AG10803 (cell line): ENCODE measurements at regions not wholly inside any gene's neighbourhood (a gene's known extent, or its start where the extent isn't known, plus 50 kb on each side); places are given as distances from the start of the nearest gene placed in this dataset.
"Not testable (repeated sequence)": the region's sequence is repeated elsewhere in the genome, so short reads cannot be mapped to it uniquely, and the experiment has no call there.

Experiments
- DNase-seq: peaks from one replicate; pipeline ENCODE4 v3.0.0; 2010; ENCODE audit warnings: low read depth
- H3K4me3 ChIP-seq: 2 replicates; pipeline ENCODE4 v1.5.1; 2011; ENCODE audit warnings: mild to moderate bottlenecking, low read length, control low read depth
- TF ChIP-seq, protein P1 (sequence below): conservative IDR thresholded peaks from 2 replicates; pipeline ENCODE4 v1.5.1; 2011; ENCODE audit warnings: mild to moderate bottlenecking, low read length, control low read depth, inconsistent platforms

DNA sequence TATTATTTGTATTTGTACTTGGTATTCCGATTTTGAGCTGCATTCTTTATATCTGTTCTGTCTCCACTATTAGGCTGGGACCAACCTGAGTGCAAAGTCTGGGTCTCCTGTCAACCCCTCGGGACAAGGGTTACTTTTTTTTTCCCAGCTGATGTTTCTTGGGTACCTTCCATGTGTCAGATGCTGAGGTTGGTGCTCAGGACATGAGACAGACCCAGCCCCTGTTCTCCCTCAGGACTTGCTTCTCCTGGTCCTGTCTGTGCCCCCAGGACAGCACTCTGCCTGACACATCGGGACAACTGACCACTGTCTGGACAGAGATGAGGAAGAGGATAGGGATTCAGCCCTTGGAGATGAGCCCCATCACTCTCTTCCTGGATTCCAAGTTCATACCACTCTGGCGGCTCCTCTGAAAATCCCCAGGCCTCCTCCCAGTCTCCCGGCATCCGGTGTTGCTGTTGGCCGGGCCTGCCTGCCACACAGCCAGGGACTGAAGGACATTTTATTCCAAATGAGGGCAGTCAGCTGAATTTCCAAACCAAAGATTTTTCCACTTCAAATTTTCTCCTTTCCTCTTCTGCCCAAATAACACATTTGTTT lies 55.6 kb upstream of the FMOD start:
- TF ChIP-seq, protein P1, sequence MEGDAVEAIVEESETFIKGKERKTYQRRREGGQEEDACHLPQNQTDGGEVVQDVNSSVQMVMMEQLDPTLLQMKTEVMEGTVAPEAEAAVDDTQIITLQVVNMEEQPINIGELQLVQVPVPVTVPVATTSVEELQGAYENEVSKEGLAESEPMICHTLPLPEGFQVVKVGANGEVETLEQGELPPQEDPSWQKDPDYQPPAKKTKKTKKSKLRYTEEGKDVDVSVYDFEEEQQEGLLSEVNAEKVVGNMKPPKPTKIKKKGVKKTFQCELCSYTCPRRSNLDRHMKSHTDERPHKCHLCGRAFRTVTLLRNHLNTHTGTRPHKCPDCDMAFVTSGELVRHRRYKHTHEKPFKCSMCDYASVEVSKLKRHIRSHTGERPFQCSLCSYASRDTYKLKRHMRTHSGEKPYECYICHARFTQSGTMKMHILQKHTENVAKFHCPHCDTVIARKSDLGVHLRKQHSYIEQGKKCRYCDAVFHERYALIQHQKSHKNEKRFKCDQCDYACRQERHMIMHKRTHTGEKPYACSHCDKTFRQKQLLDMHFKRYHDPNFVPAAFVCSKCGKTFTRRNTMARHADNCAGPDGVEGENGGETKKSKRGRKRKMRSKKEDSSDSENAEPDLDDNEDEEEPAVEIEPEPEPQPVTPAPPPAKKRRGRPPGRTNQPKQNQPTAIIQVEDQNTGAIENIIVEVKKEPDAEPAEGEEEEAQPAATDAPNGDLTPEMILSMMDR = no peak
- DNase-seq = peak; percentile 67
- H3K4me3 ChIP-seq = no peak overlapping the region

DNA sequence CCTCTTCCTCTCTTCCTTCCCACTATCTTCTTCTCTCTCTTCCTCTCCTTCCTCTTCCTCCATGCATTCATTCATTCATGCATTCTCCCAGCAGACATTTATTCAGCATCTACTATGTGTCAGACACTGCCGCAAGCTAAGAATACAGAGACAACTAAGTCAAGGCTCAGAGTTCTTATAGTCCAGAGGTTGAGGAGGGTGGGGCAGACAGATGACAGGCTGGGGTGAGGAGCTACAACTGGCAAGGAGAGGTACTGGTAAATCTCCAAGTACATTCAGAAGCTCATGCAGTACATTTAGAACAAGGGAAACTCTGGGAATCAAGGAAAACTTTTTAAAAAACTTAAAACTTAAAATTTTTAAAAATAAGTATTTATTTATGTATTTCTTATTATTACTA lies 56.4 kb upstream of the FMOD start:
- DNase-seq = no peak
- TF ChIP-seq, protein P1 = no peak

DNA sequence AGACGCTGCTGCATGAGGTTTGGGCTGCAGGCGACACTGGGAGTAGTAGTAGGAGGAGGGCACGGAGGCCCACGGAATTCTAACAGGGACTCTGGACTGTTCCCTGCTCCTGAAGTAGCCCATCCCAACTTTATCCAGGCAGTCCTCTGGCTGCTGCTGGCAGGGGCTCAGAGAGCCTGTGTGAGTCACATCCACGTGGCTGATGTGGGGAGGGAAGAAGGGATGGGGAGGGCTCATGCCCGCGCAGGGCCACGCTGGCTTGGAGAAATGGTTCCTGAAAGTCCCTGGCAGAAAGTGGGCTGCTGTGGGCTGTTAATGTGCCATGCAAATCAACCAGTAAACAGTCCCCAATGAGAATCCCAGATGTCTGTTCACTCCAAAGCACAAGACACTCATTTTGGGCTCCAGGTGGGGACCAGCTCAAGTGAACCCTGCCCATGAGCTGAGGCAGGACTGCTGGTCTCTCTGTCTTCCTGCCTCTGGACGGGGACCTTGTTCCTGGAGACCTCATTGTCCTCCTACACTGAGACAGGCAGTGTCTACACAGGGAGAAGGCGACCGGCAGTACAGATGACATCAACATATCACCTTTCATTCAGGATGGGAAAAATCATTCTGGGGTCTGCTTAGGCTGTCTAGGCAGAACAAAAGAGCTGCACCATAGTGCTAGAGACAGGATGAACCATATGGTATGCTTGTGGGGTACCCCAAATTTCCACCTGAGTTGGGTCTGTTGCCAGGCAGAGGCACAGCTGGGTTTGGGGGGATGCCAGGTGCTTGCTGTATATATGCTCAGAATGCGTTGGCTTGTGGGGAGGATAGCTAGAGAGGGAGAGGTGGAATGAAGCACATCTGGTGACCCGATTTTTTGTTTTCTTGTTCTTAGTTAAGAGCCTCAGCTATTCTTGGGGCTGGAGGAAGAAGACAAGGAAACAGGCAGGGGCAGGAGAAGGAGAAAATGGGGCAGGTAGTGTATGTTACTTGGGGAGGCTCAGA lies 57.9 kb upstream of the FMOD start:
- TF ChIP-seq, protein P1 = no peak
- no peak overlapping the region for H3K4me3 ChIP-seq
- peak; percentile 80 for DNase-seq

More for the DNA sequence above, 56.4 kb upstream of the FMOD start:
- no peak overlapping the region for H3K4me3 ChIP-seq

DNA sequence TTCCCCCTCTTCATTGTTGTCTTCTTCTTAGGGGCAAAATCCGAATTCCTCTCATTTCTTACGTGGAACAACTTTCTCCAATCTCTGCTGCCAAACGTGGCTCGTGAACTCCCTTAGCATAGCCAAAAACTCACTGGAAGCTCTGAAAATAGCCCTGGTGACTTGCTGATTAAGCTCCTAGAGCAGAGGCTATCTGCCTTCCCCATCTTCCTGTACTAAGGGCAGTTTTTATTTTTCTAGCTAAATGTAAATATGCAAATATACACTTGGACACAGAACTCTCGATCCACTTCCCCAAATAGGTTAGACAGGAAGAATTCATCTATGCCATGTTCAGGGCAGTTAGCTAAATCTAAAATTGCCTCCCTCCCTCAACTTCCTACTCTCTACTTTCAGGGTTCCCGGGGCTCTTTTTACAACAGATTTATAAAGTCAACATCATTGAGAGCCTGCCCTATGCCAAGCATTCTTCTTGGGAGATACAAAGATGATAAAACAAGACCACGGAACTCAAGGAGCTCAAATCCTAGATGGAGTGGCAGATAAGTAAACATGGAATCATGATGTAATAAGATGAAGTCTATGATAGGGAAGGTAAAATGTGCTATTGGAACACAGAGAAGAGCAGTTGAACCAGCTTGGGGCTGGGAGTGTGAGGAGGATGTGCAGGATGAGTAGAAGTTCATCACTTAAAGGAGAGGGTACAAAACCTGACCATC lies 59.4 kb upstream of the FMOD start:
- TF ChIP-seq, protein P1 = no peak
- no peak for DNase-seq
- H3K4me3 ChIP-seq = no peak overlapping the region

DNA sequence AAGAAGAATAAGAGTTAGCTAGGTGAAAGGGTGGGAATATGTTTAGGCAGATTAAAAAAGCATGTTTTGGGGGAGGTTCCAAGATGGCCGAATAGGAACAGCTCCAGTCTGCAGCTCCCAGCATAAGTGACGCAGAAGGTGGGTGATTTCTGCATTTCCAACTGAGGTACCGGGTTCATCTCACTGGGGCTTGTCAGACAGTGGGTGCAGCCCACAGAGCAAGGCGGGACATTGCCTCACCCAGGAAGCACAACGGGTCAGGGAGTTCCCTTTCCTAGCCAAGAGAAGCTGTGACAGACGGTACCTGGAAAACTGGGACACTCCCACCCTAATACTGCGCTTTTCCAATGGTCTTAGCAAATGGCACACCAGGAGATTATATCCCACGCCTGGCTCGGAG lies 60.5 kb upstream of the FMOD start:
- not testable (repeated sequence) for H3K4me3 ChIP-seq, DNase-seq

DNA sequence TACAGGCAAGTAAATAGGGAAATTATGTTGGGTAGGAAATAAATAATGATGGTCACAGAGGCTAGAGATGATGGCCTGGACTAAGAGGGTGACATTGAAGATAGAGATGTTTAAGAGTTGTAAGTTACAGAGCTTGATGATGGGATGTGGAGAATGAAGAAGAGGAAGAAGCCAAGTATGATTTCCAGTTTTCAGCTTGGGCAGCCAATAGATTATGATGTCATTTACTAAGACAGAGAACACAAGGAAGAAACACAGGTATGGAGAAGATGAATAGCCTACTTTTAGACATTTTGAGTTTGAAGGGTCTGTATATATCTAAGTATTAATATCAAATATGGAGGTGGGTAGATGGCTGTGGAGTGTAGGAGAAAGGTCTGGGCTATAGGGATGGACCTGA lies 56.0 kb upstream of the PRELP start:
- DNase-seq = no peak
- TF ChIP-seq, protein P1 = no peak
- H3K4me3 ChIP-seq = no peak overlapping the region

DNA sequence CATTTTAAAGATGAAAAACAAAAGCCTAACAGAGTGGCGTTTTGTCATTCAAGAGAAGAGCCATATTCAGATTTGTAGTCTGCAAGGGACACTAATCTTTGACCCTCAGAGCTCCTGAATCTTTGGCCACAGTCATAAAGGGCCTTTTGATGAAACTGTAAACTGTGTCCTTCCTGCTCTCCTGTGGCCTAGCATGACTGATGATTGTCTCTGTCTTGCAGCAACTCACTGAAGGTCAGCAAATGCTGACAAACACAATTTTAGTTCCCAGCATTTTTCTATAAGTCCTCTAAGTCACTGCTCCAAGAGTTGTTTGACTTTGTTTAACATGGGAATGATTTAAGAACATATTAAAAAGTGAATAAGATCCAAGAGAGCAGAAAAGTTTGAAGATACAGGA lies 55.3 kb upstream of the PRELP start:
- no peak for DNase-seq
- H3K4me3 ChIP-seq = no peak overlapping the region
- TF ChIP-seq, protein P1 = no peak
